Stomach (tissue), 8 donors: ENCODE measurements at regions not wholly inside any gene's neighbourhood (a gene's known extent, or its start where the extent isn't known, plus 50 kb on each side); places are given as distances from the start of the nearest gene placed in this dataset.
"Not testable (repeated sequence)": the region's sequence is repeated elsewhere in the genome, so short reads cannot be mapped to it uniquely, and the experiment has no call there.

Experiments
- DNase-seq, 2 donors: peaks; one replicate each; pipeline versions ENCODE4 v3.0.0 to v3.0.0-alpha.2; 2013 to 2019
- H3K27ac ChIP-seq, 5 donors: fragments of 200-600 bp in 4 of 5; sonication (generic) in 4 of 5; one replicate each; pipeline ENCODE4 v1.5.1; 2013 to 2019; ENCODE audit warnings: mild to moderate bottlenecking in 1 of 5, moderate library complexity in 1 of 5
- H3K27me3 ChIP-seq, 3 donors: fragments of 200-600 bp; sonication (generic); one replicate each; pipeline ENCODE4 v1.5.1; 2017 to 2019; ENCODE audit warnings: mixed run types in 1 of 3
- H3K36me3 ChIP-seq, 4 donors: fragments of 200-600 bp; sonication (generic); 1 replicate in 3 of 4; 2 replicates in 1 of 4; pipeline ENCODE4 v1.5.1; 2016 to 2019
- H3K4me1 ChIP-seq, 4 donors: fragments of 200-600 bp; sonication (generic); one replicate each; pipeline ENCODE4 v1.5.1; 2016 to 2019
- H3K4me3 ChIP-seq, 4 donors: fragments of 200-600 bp; sonication (generic) in 3 of 4; one replicate each; pipeline ENCODE4 v1.5.1; 2016 to 2019; ENCODE audit warnings: mild to moderate bottlenecking in 1 of 4
- H3K9me3 ChIP-seq, 4 donors: fragments of 200-600 bp; sonication (generic); one replicate each; pipeline ENCODE4 v1.5.1; 2016 to 2019
- EP300 ChIP-seq: sonication (generic); formaldehyde crosslinking; IDR thresholded peaks from one replicate; pipeline ENCODE4 v1.6.1; 2017; ENCODE audit warnings: antibody characterized with exemption
- POLR2A ChIP-seq, 4 donors: fragments of 450-650 bp; IDR thresholded peaks; one replicate each; pipeline ENCODE4 v1.6.1; 2016; ENCODE audit warnings: antibody characterized with exemption in 4 of 4, control low read depth in 2 of 4, mild to moderate bottlenecking in 1 of 4, moderate library complexity in 1 of 4
- POLR2AphosphoS5 ChIP-seq, 3 donors: sonication (generic); formaldehyde crosslinking; IDR thresholded peaks; one replicate each; pipeline ENCODE4 v1.6.1; 2016; ENCODE audit warnings: antibody characterized with exemption in 3 of 3
- WGBS, 5 donors: extraction: QIAGEN DNeasy Blood & Tissue Kit in 3 of 5; methylation state at CpG; one replicate each; pipeline versions ENCODE4 v1.1.5 to v1.1.7; 2013 to 2018; 5-methylcytosine and 5-hydroxymethylcytosine counted together
- intact Hi-C: fragments of 100-400 bp; cut with DNase I; formaldehyde crosslinking; loops from one replicate; pipeline ENCODE4 v1.15.1; 2023; ENCODE audit warnings: low total_unique reads
- TF ChIP-seq, protein P1 (sequence below), 7 experiments: fragments of 450-650 bp in 4 of 7; fragments of 200-600 bp in 3 of 7; sonication (generic) in 3 of 7; IDR thresholded peaks; one replicate each; pipeline ENCODE4 v1.5.1; 2016 to 2019; ENCODE audit warnings: antibody characterized with exemption in 7 of 7, control low read depth in 2 of 7, mild to moderate bottlenecking in 1 of 7
- donor health status: healthy with polysubstance abuse.
- donor health status: Bipolar disorder and iron deficiency.
- donor health status: healthy.

DNA sequence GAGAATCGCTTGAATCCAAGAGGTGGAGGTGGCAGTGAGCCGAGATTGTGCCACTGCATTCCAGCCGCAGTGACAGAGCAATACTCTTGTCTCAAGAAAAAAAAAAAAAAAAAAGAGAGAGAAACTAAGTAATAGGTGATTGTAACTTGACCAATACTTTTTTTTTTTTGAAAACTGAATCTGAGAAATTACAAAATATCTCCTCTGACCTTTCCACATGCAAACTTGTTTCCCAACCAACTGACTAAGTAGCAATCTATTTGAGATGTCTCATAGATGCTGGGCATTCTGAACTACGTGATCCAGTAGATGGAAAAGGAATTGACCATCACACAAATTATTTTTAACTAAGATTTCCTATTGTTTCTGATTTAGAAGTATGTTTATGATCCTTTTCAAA is 407.3 kb upstream of the CHORDC1 start:
- no peak overlapping the region for H3K4me3 ChIP-seq
- no peak for TF ChIP-seq POLR2A (IDR thresholded peaks at IDR 0.05)
- TF ChIP-seq, protein P1, sequence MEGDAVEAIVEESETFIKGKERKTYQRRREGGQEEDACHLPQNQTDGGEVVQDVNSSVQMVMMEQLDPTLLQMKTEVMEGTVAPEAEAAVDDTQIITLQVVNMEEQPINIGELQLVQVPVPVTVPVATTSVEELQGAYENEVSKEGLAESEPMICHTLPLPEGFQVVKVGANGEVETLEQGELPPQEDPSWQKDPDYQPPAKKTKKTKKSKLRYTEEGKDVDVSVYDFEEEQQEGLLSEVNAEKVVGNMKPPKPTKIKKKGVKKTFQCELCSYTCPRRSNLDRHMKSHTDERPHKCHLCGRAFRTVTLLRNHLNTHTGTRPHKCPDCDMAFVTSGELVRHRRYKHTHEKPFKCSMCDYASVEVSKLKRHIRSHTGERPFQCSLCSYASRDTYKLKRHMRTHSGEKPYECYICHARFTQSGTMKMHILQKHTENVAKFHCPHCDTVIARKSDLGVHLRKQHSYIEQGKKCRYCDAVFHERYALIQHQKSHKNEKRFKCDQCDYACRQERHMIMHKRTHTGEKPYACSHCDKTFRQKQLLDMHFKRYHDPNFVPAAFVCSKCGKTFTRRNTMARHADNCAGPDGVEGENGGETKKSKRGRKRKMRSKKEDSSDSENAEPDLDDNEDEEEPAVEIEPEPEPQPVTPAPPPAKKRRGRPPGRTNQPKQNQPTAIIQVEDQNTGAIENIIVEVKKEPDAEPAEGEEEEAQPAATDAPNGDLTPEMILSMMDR (IDR thresholded peaks at IDR 0.05), result no peak
- no peak for TF ChIP-seq EP300
- no peak for TF ChIP-seq POLR2AphosphoS5 (IDR thresholded peaks at IDR 0.05)
- no peaks in the 10 kb centered on the region for H3K9me3 ChIP-seq
- intact Hi-C loops, result no loop called here
- H3K36me3 ChIP-seq, result no peaks in the 10 kb centered on the region
- no peaks in the 10 kb centered on the region for H3K4me1 ChIP-seq
- WGBS, 5 donors, result 85 to 89% (median 87%) methylated on average over 4 of the region's 4 CpGs
- no peak for DNase-seq
- H3K27me3 ChIP-seq, result no peaks in the 10 kb centered on the region
- no peak overlapping the region for H3K27ac ChIP-seq

DNA sequence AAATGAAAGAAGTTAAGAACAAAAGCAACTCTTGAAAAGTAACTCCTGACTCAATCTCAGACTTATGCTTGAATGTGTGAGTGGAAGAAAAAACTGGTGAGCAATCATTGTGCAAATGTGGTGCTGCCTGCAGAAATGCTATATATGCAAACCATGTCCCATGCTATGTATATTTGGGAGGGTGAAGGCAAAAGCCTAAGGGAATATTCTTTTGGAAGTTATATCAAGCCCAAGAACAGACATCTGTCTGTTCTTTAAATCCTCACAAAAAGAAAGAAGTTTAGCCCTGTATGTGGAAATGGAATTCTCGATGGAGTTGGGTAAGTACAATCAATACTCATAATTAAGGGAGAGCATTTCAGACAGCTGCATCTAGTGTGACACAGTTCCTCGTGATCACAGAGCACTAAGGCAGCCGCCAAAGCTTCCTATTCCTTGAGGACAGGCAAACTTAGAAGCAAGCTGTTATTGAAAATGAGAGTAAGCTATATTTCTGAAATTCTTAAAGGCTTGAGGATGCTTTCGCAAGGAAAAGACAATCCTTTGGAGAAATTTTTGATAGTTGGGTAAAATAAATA is 406.5 kb upstream of the CHORDC1 start:
- Histone ChIP-seq H3K27me3 (no peaks in the 10 kb centered on the region), H3K27ac (no peak overlapping the region), H3K4me3 (no peak overlapping the region), H3K9me3 (no peaks in the 10 kb centered on the region), H3K4me1 (no peaks in the 10 kb centered on the region), H3K36me3 (no peaks in the 10 kb centered on the region)
- TF ChIP-seq POLR2A (IDR thresholded peaks at IDR 0.05) (no peak), POLR2AphosphoS5 (IDR thresholded peaks at IDR 0.05) (no peak)
- TF ChIP-seq, protein P1 (IDR thresholded peaks at IDR 0.05), result no peak
- intact Hi-C loops, result no loop called here
- 66 to 87% (median 81%) methylated on average over 4 of the region's 4 CpGs for WGBS, 5 donors
- DNase-seq, result no peak

DNA sequence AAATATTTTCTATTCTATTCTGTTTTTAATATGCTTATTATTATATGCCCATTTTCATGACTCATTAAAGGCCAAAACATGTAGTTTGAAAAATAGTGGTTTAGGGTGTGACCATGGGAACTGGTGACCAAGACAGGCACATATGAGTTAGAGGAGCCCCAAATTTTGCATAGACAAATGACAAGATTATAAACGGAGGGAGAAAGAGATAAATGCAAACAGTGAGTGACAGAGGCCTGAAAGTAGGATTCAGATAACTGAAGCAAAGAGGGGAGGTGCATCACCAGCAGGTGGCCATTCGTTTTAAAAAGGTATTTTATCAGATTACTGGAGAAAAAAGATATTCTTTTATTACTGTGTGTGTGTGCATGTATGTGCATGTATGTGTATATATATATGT is 391.5 kb upstream of the CHORDC1 start:
- no peak overlapping the region for H3K4me3 ChIP-seq

DNA sequence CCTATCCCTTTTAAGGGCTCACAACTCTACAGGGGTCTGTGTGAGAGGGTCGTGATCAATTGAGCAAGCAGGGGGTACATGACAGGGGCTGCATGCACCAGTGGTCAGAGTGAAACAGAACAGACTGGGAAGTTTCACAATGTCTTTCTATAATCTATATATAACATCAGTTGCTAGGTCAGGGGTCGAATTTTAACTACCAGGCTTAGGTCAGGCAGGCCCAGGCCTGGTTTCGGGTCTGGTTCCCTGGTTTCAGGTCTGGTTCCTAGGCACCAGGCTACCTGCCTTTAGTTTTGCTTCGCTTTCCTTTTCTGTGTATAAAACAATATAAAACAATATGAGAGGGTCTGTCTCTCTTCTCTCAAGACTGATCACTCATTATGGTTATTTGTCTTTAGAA is 390.2 kb upstream of the CHORDC1 start:
- H3K9me3 ChIP-seq, H3K27ac ChIP-seq, DNase-seq, H3K36me3 ChIP-seq, H3K27me3 ChIP-seq, H3K4me3 ChIP-seq, intact Hi-C loops, H3K4me1 ChIP-seq: not testable (repeated sequence)
- WGBS, 5 donors, result 54 to 73% (median 69%) methylated on average over 4 of the region's 4 CpGs

More for the DNA sequence above, 391.5 kb upstream of the CHORDC1 start:
- 42 to 63% (median 45%) methylated on average over 2 of the region's 2 CpGs for WGBS, 5 donors
- intact Hi-C loops, result no loop called here
- TF ChIP-seq EP300, result no peak
- TF ChIP-seq, protein P1 (IDR thresholded peaks at IDR 0.05), result no peak
- TF ChIP-seq POLR2A (IDR thresholded peaks at IDR 0.05), result no peak
- no peak for TF ChIP-seq POLR2AphosphoS5 (IDR thresholded peaks at IDR 0.05)
- H3K27ac ChIP-seq, result no peak overlapping the region
- no peak for DNase-seq
- no peaks in the 10 kb centered on the region for H3K9me3 ChIP-seq
- H3K27me3 ChIP-seq, result no peaks in the 10 kb centered on the region
- no peaks in the 10 kb centered on the region for H3K36me3 ChIP-seq
- no peaks in the 10 kb centered on the region for H3K4me1 ChIP-seq

DNA sequence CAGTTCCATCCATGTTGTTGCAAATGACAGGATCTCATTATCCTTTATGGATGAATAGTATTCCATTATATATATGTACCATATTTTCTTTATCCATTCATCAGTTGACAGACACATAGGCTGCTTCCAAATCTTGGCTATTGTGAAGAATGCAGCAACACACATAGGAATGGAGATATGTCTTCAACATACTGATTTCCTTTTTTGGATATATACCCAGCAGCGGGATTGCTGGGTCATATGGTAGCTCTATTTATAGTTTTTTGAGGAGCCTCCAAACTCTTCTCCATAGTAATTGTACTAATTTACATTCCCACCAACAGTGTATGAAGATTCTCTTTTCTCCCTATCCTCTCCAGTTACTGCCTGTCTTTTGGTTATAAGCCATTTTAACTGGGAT is 383.9 kb upstream of the CHORDC1 start:
- no peak overlapping the region for H3K4me3 ChIP-seq
- no peaks in the 10 kb centered on the region for H3K9me3 ChIP-seq
- no peak overlapping the region for H3K27ac ChIP-seq
- intact Hi-C loops, result no loop called here
- no peaks in the 10 kb centered on the region for H3K36me3 ChIP-seq
- no peak for DNase-seq
- no peak for TF ChIP-seq POLR2A (IDR thresholded peaks at IDR 0.05)
- no peak for TF ChIP-seq POLR2AphosphoS5 (IDR thresholded peaks at IDR 0.05)
- TF ChIP-seq, protein P1 (IDR thresholded peaks at IDR 0.05), result no peak
- no peak for TF ChIP-seq EP300
- 55 to 93% (median 77%) methylated on average over 1 of the region's 1 CpG for WGBS, 5 donors
- no peaks in the 10 kb centered on the region for H3K27me3 ChIP-seq
- no peaks in the 10 kb centered on the region for H3K4me1 ChIP-seq
